NCI-H1105 treated with DMSO at 0.1 percent for 48 hours (cell line): ENCODE measurements at regions not wholly inside any gene's neighbourhood (a gene's known extent, or its start where the extent isn't known, plus 50 kb on each side); places are given as distances from the start of the nearest gene placed in this dataset.

Experiments used
- DNase-seq: peaks from one replicate; lab custom pipeline; 2025; lab: John Stamatoyannopoulos, UW

GRCh38 chr5:73374520-73375190 lies 73.9 kb downstream of the FOXD1 start:
- no peak for DNase-seq

GRCh38 chr5:73373814-73374510 lies 74.6 kb downstream of the FOXD1 start:
- no peak for DNase-seq

- DNase-seq: no peak
These were observed 77.7 kb downstream of the FOXD1 start for GRCh38 chr5:73370640-73371583.

- no peak for DNase-seq
These were observed 78.5 kb downstream of the FOXD1 start for GRCh38 chr5:73370095-73370494.

- DNase-seq: no peak
These were observed 79.3 kb downstream of the FOXD1 start for GRCh38 chr5:73369278-73369677.

GRCh38 chr5:73367650-73368049 lies 80.9 kb downstream of the FOXD1 start:
- no peak for DNase-seq

- no peak for DNase-seq
These were observed 82.4 kb downstream of the FOXD1 start for GRCh38 chr5:73365990-73366667.

GRCh38 chr5:73365301-73365853 lies 83.2 kb downstream of the FOXD1 start:
- no peak for DNase-seq

- DNase-seq: no peak
These were observed 84.5 kb downstream of the FOXD1 start for GRCh38 chr5:73363911-73364730.

- DNase-seq: no peak
These were observed 89.2 kb downstream of the FOXD1 start for GRCh38 chr5:73359395-73359794.

GRCh38 chr5:73358366-73358765 lies 90.2 kb downstream of the FOXD1 start:
- no peak for DNase-seq

- DNase-seq: no peak
These were observed 91.0 kb downstream of the FOXD1 start for GRCh38 chr5:73357576-73357975.

- DNase-seq: no peak
These were observed 93.5 kb downstream of the FOXD1 start for GRCh38 chr5:73355108-73355507.

GRCh38 chr5:73354406-73354805 lies 94.2 kb downstream of the FOXD1 start:
- no peak for DNase-seq

- DNase-seq: no peak
These were observed 95.8 kb downstream of the FOXD1 start for GRCh38 chr5:73352649-73353230.

GRCh38 chr5:73352243-73352642 lies 96.3 kb downstream of the FOXD1 start:
- no peak for DNase-seq

GRCh38 chr5:73351593-73351992 lies 97.0 kb downstream of the FOXD1 start:
- no peak for DNase-seq

GRCh38 chr5:73346878-73347408 lies 101.6 kb downstream of the FOXD1 start:
- no peak for DNase-seq

- no peak for DNase-seq
These were observed 103.7 kb downstream of the FOXD1 start for GRCh38 chr5:73344835-73345234.

GRCh38 chr5:73339711-73340110 lies 108.9 kb downstream of the FOXD1 start:
- no peak for DNase-seq
